Common myeloid progenitor, CD34-positive (primary cell): ENCODE measurements at regions not wholly inside any gene's neighbourhood (a gene's known extent, or its start where the extent isn't known, plus 50 kb on each side); places are given as distances from the start of the nearest gene placed in this dataset.

Experiments
- CTCF ChIA-PET: fragments of 350-600 bp; sonication (Branson Sonifier 250); formaldehyde crosslinking; loops from one replicate; lab custom pipeline; 2021; ENCODE audit warnings: antibody characterized with exemption; lab: Charles Lee
- POLR2A ChIA-PET: fragments of 350-600 bp; sonication (Branson Sonifier 250); formaldehyde crosslinking; loops from one replicate; lab custom pipeline; 2021; ENCODE audit warnings: antibody characterized with exemption; lab: Charles Lee
- DNase-seq, 3 donors: peaks; one replicate each; pipeline versions ENCODE4 v3.0.0 to v3.0.0-alpha.2; 2013
- H3K27ac ChIP-seq, 2 experiments: 1 replicate in 1 of 2; 2 replicates in 1 of 2; pipeline ENCODE4 v1.7.0; 2013; ENCODE audit warnings: inconsistent platforms in 2 of 2, low read length in 2 of 2, mild to moderate bottlenecking in 2 of 2, low read depth in 1 of 2, moderate library complexity in 1 of 2; ENCODE audit not compliant: severe bottlenecking in 2 of 2, insufficient read depth in 1 of 2, poor library complexity in 1 of 2
- H3K27me3 ChIP-seq, 5 experiments: replicated peaks in 2 of 5; 1 replicate in 3 of 5; 2 replicates in 2 of 5; pipeline versions ENCODE4 v1.6.1 to v1.7.0; 2013; ENCODE audit warnings: low read length in 4 of 5, mild to moderate bottlenecking in 2 of 5, moderate library complexity in 2 of 5, inconsistent platforms in 1 of 5; ENCODE audit not compliant: insufficient read depth in 5 of 5, control insufficient read depth in 4 of 5
- H3K36me3 ChIP-seq, 4 experiments: 1 replicate in 2 of 4; 2 replicates in 2 of 4; pipeline versions ENCODE4 v1.6.1 to v1.7.0; 2013; ENCODE audit warnings: low read length in 3 of 4, control low read depth in 1 of 4, mild to moderate bottlenecking in 1 of 4; ENCODE audit not compliant: control insufficient read depth in 4 of 4, insufficient read depth in 4 of 4
- H3K4me1 ChIP-seq, 4 experiments: 1 replicate in 3 of 4; 2 replicates in 1 of 4; pipeline versions ENCODE4 v1.6.1 to v1.7.1; 2013; ENCODE audit warnings: low read length in 3 of 4, mild to moderate bottlenecking in 3 of 4, control low read depth in 1 of 4, inconsistent platforms in 1 of 4, moderate library complexity in 1 of 4; ENCODE audit not compliant: control insufficient read depth in 4 of 4, insufficient read depth in 4 of 4; ENCODE audit errors: control extremely low read depth in 1 of 4
- H3K4me3 ChIP-seq, 7 experiments: 1 replicate in 4 of 7; 2 replicates in 3 of 7; pipeline versions ENCODE4 v1.5.1 to v1.7.0; 2013; ENCODE audit warnings: mild to moderate bottlenecking in 7 of 7, low read length in 6 of 7, moderate library complexity in 6 of 7, inconsistent platforms in 2 of 7, low read depth in 2 of 7, control low read depth in 1 of 7; ENCODE audit not compliant: insufficient read depth in 4 of 7, control insufficient read depth in 1 of 7; ENCODE audit errors: extremely low read depth in 1 of 7
- H3K9me3 ChIP-seq, 5 experiments: 1 replicate in 4 of 5; 2 replicates in 1 of 5; pipeline versions ENCODE4 v1.6.1 to v1.7.1; 2013; ENCODE audit warnings: low read length in 4 of 5, mild to moderate bottlenecking in 2 of 5, inconsistent platforms in 1 of 5, low read depth in 1 of 5, moderate library complexity in 1 of 5; ENCODE audit not compliant: control insufficient read depth in 4 of 5, insufficient read depth in 2 of 5; ENCODE audit errors: control extremely low read depth in 1 of 5
- WGBS: methylation state at CpG from one replicate; pipeline ENCODE4 v1.1.5; 2013; ENCODE audit not compliant: insufficient coverage; 5-methylcytosine and 5-hydroxymethylcytosine counted together

GRCh38 chr4:62881901-62882300, 1527.3 kb downstream of the TECRL start:
- DNase-seq, result no peak
- Histone ChIP-seq H3K36me3 (no peaks in the 10 kb centered on the region), H3K4me1 (no peaks in the 10 kb centered on the region), H3K27me3 (no peaks in the 10 kb centered on the region), H3K4me3 (no peak overlapping the region), H3K9me3 (no peaks in the 10 kb centered on the region), H3K27ac (no peak overlapping the region)
- WGBS, result 100% methylated on average over 1 of the region's 3 CpGs
- CTCF ChIA-PET, result no interaction called here
- POLR2A ChIA-PET, result no interaction called here

- DNase-seq, result no peak
- no peaks in the 10 kb centered on the region for H3K36me3 ChIP-seq
- no CpG with 5 or more reads among the region's 2 CpGs for WGBS
- no peaks in the 10 kb centered on the region for H3K27me3 ChIP-seq
- no peak overlapping the region for H3K4me3 ChIP-seq
- H3K9me3 ChIP-seq, result no peaks in the 10 kb centered on the region
- ChIA-PET POLR2A (no interaction called here), CTCF (no interaction called here)
- no peak overlapping the region for H3K27ac ChIP-seq
- no peaks in the 10 kb centered on the region for H3K4me1 ChIP-seq
These were observed 1528.0 kb downstream of the TECRL start for GRCh38 chr4:62881210-62881609.

- POLR2A ChIA-PET, result no interaction called here
- H3K36me3 ChIP-seq, result no peaks in the 10 kb centered on the region
These were observed 1536.4 kb downstream of the TECRL start for GRCh38 chr4:62872856-62873255.

GRCh38 chr4:62871078-62871477, 1538.2 kb downstream of the TECRL start:
- no CpG with 5 or more reads among the region's 1 CpG for WGBS
- no peak for DNase-seq
- Histone ChIP-seq H3K36me3 (no peaks in the 10 kb centered on the region), H3K9me3 (peaks cover 0 to 4% (median 0%) of the 10 kb centered on the region in 5 experiments), H3K4me1 (no peaks in the 10 kb centered on the region), H3K4me3 (no peak overlapping the region), H3K27ac (no peak overlapping the region), H3K27me3 (no peaks in the 10 kb centered on the region)
- ChIA-PET POLR2A (no interaction called here), CTCF (no interaction called here)

More at GRCh38 chr4:62872856-62873255, 1536.4 kb downstream of the TECRL start:
- 100% methylated on average over 1 of the region's 3 CpGs for WGBS
- peaks cover 0 to 4% (median 0%) of the 10 kb centered on the region in 5 experiments for H3K9me3 ChIP-seq
- no peak overlapping the region for H3K4me3 ChIP-seq
- no peak for DNase-seq
- H3K4me1 ChIP-seq, result no peaks in the 10 kb centered on the region
- CTCF ChIA-PET, result no interaction called here
- no peak overlapping the region for H3K27ac ChIP-seq
- no peaks in the 10 kb centered on the region for H3K27me3 ChIP-seq

- ChIA-PET CTCF (no interaction called here), POLR2A (no interaction called here)
- no peak for DNase-seq
- H3K4me1 ChIP-seq, result no peaks in the 10 kb centered on the region
- H3K4me3 ChIP-seq, result no peak overlapping the region
- WGBS, result no CpG with 5 or more reads among the region's 3 CpGs
- H3K36me3 ChIP-seq, result no peaks in the 10 kb centered on the region
- H3K27me3 ChIP-seq, result no peaks in the 10 kb centered on the region
- no peak overlapping the region for H3K27ac ChIP-seq
- peaks cover 0 to 4% (median 0%) of the 10 kb centered on the region in 5 experiments for H3K9me3 ChIP-seq
These were observed 1538.8 kb downstream of the TECRL start for GRCh38 chr4:62870451-62870850.

GRCh38 chr4:62865261-62865660, 1544.0 kb downstream of the TECRL start:
- 100% methylated on average over 3 of the region's 3 CpGs for WGBS
- Histone ChIP-seq H3K4me1 (no peaks in the 10 kb centered on the region), H3K27me3 (no peaks in the 10 kb centered on the region), H3K27ac (no peak overlapping the region), H3K4me3 (no peak overlapping the region), H3K9me3 (no peaks in the 10 kb centered on the region), H3K36me3 (no peaks in the 10 kb centered on the region)
- CTCF ChIA-PET, result no interaction called here
- no peak for DNase-seq
- POLR2A ChIA-PET, result no interaction called here

- ChIA-PET POLR2A (no interaction called here), CTCF (no interaction called here)
- no peak overlapping the region for H3K27ac ChIP-seq
- no CpG with 5 or more reads among the region's 1 CpG for WGBS
- H3K36me3 ChIP-seq, result no peaks in the 10 kb centered on the region
- H3K27me3 ChIP-seq, result no peaks in the 10 kb centered on the region
- no peaks in the 10 kb centered on the region for H3K4me1 ChIP-seq
- no peak overlapping the region for H3K4me3 ChIP-seq
- no peak for DNase-seq
- H3K9me3 ChIP-seq, result no peaks in the 10 kb centered on the region
These were observed 1559.6 kb downstream of the TECRL start for GRCh38 chr4:62849696-62850095.
